ENCODE measurements at regions not wholly inside any gene's neighbourhood (a gene's known extent, or its start where the extent isn't known, plus 50 kb on each side); places are given as distances from the start of the nearest gene placed in this dataset.

DNA sequence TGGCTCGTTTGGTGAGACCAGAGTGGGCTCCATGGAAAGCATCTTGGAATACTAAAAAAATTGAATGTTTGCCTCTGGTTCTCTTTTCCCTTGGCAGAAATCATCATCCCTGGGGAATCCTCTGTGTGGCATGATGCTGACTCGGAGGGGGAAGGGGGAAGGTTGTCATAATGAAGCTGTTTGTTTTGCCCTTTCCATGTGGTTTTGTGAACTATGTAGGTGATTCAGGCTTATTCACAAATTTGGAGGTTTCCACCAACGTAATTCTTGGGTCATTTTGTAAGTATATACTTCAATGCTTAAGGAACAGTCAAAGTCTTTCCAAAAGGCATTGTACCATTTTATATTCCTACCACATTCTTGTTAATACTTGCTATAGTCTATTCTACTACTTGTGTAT lies 754.0 kb upstream of the FAT3 start:
- DNase-seq (ENCODE audit: low read depth) = no peak

DNA sequence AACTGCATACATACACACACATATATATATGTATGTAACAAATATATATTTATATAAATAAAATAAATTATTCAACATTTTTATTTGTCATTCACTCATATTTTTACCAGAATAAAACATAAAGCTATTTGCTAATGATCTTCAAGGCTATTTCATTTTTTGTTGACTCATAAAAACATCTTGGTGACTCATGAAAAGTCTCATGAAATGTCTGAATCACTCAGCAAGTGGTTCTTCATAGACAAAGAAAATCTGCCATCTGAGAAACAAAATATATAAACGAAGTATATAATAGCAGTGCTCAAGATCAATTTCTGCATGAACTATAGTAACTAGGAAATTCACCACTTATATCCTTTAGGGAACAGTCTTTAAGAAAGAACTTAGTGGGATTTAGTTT lies 764.8 kb upstream of the FAT3 start:
- no peak for DNase-seq (ENCODE audit: low read depth)

DNA sequence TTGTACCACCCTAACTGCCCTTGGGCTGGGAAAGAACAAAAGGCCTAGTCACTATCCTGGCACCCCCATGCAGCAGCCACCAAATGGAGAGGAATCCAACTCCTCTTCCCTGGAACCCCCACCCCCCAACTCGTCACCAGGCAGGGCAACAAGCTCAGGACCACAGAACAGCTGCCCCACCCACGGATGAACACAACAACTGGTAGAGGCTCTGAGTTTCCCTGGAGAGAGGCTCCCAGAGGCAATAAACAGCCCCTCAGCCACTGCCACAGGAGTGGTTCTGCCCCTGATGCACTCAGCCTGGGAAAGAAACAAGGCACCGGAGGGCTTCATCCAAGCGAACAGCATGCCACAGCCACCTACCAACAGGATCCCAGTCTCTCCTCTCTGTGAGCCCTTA lies 778.4 kb upstream of the FAT3 start:
- DNase-seq (ENCODE audit: low read depth) = no peak

DNA sequence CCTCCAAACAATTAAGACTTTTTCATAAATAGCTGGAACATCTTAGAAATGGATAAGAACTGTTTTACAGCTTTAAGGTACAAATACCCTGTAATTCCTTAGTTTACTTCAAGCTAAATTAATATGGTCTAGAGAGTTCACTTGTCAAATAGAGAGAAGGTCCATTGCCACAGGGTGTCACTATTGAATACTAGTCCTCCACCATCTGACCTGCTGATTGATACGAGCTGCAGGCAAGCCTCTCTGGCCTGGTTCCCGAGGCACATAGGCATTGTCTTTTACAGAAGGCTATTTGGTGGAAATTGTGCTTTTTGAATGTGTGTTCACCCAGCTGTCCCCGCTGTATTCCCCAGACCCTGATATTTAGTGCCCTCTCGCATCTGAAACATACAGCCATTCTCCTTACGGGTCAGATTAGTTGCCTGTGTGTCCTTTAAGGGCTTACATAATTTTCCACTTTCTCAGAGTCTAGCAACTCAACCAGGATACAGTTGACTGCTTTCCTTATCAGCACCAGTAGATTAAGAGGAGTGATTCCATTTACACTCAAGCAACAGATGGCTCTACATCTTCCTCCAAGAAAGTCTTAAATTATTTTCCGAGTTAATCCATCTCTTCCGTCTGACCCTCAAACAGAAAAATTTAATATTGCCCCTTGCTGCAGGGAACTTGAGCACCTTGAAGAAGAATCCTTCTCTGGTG lies 788.8 kb upstream of the FAT3 start:
- no peak for DNase-seq (ENCODE audit: low read depth)

DNA sequence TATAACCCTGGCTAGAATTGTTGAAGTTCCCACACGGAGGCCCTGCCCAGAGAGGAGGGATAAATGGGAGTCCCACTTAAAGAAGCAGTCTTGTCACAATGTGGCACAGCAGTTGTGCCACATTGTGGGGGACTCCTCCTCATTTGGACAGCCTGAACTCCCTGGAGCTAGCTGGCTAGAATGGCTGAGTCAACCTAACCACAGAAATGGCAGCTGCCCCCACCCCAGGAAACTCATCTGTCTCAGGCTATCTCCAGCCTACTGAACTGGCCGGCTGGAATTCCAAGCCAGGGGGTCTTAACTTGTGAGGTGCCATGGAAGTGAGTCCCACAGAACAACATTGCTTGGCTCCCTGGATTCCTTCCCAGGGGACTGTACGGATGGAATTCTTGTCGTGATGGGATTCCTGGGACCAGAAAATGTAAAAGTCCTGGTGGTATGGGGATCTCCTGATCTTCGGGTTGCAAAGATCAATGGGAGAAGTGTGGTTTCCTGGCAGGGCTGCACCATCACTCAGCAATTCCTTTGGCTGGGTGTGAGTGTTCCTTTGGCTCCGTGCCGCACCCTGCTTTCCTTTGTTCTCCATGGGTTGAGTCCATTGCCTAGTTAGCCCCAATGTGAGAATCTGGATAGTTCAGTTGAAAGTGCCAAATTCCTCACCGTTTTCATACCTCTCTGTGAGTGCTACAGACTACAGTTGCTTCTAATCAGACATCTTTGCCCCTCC lies 791.2 kb upstream of the FAT3 start:
- no peak for DNase-seq (ENCODE audit: low read depth)

- DNase-seq (ENCODE audit: low read depth) = no peak
Measured at GRCh38 chr11:91421641-91422040, 803.0 kb upstream of the FAT3 start.

GRCh38 chr11:91407842-91408241 lies 816.8 kb upstream of the FAT3 start:
- no peak for DNase-seq (ENCODE audit: low read depth)

DNA sequence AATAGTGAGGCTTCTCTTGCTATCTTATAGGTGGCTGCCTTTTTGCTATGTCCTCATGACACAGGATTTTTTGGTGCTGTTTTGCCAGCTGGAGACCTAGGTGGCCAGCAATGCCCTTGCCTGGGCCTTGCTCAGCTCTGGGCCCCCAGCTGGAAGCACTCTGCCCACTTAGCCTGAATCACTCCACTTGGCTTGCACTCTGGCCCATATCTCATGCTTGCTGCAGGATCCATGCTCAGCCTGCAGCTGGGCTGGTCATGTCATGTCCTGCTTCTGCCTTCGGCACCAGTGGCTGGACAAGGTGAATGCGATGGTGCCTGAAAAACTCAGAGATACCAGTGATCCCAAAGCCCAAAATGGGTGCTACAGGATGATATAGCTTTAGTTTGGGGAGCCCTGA lies 818.6 kb upstream of the FAT3 start:
- no peak for DNase-seq (ENCODE audit: low read depth)

DNA sequence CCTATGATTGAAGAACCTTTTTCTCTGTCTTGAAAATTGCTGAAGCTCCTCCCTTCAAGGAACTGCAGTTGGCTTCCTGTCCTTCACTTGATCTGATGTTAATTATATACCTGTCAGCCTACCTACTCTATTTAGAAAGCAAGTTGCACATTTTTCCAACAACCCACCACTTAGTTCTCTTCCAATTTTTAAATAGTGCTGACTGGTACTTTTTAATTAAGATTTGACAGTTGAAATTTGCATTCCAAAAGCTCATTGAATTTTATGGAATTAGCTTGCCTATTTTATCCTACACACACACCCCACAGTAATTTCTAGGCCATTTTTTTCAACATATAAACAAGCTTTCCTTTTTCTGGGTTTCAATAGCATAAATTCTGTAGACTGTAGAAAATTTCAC lies 820.3 kb upstream of the FAT3 start:
- no peak for DNase-seq (ENCODE audit: low read depth)

DNA sequence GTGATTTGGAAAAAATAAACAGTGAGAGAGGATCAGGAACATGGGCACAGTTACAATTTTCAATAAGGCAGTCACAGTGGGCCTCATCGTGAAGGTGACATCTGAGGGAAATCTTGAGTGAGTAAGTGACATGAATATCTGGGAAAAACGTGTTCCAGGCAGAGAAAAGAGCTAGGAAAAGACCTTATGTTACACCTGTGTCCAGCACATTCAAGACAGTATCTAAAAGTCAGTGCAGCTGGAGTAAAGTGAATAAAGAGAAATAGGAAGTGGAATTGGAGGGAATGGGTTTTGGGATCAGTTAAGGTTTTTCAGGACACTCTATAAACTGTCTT lies 827.5 kb upstream of the FAT3 start:
- DNase-seq (ENCODE audit: low read depth) = no peak

GRCh38 chr11:91396236-91397133 lies 828.1 kb upstream of the FAT3 start:
- no peak for DNase-seq (ENCODE audit: low read depth)

DNA sequence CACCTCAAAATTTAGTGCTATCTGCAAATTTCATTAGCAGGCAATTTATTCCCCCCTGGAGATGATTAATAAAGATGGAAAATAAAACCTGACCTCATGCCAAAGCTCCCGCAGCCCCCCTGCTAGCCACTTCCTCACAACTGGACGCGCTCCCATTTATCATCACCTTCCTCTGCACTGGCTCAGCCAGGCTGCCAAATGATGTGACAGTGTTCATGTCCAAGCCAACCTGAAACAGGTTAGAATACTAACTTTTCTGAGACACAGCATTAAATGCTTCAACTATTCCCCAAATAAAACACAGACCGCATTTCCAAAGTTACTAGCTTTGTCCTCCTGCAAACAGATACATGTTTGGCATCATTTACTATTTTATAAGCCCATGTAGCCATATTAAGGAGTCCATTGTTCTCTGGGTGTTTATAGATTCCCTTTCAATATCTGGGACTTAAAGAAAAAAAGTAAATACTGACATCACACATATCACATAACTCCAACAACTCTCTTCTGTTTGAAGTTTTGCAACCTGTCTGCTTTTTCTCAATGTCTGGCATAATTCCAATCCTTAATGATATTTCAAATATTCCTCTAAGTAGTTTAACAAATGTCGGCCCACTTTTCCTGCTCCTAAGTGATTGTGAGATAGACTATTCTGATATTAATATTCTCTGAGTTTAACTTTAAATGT lies 829.7 kb upstream of the FAT3 start:
- no peak for DNase-seq (ENCODE audit: low read depth)

DNA sequence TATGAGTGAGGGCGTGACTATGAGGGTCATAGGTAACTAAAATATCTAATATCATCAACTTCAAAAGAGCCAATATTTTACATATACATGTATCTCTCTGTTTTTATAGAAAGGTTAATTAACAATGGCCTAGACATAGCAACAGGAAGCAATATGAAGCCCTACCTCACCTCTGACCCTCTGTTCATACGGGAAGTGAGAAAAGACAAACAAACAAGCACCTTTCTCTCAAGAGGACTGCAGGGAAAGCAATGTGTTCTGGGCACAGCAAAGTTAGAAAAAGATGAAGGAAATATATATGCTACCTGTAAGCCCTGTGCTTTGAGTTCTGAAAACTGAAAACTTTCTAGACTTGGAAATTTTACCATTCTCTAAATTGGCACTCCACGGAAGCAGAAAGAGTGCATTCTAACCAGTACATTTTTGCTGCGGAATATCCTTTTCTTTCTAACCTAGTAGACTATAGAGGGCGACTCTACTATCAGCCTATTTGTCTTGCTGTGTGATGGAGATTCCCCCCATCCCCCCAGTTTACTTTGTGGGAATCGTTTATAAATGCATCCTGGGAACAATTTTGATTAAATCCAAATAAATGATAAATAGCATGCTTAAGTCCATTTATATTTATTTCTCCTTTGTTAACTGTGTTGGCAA lies 830.4 kb upstream of the FAT3 start:
- DNase-seq (ENCODE audit: low read depth) = no peak

DNA sequence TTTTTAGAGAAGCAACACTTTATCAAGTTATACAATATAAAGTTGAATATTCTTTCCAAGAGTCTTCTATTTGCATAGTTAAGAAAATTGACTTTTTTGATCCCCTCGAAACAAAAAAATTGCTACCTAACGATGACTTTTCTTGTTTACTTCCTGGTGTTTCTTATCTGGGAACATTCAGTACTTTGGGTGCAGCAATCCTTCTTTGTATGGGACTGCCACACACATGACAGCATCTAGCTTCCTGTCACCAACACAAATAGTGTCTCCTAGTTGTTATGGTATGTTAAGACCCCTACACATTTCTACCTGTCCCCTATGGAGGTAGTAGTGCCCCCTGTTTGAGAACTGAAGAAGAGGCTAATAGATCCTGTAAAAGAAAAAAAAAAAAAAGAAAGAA lies 841.7 kb upstream of the FAT3 start:
- no peak for DNase-seq (ENCODE audit: low read depth)

DNA sequence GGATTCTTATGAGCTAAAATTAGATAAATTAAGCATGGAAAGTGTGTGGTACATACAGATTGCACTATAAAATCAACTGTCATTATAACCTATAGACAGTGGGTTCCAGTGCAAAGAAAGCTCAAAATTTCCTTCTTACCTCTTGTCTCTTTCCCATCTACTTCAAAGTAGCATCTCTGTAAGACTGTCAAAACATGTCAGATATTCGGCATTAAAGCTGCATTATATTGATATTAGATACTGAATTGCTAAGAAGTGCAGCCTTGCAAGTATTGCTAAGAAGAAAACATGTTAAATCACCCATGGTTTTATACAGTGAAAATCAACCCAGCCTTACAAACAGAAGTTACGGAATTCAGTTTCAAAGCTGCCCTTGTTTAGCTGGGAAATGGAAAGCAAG lies 849.8 kb upstream of the FAT3 start:
- no peak for DNase-seq (ENCODE audit: low read depth)

DNA sequence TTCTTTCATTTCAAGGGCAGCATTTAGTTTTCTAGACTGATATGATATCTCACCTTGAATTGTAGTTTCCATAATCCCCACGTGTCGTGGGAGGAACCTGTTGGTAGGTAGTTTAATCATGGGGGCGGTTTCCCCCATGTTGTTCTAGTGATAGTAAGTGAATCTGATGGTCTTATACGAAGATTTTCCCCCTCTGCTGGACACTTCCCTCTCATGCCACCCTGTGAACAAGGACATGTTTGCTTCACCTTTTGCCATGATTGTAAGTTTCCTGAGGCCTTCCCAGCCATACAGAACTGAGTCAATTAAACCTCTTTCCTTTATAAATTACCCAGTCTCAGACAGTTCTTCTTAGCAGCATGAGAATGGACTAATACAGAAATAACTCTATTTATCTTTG lies 851.1 kb upstream of the FAT3 start:
- no peak for DNase-seq (ENCODE audit: low read depth)

- no peak for DNase-seq (ENCODE audit: low read depth)
Measured at GRCh38 chr11:91366816-91367215, 857.8 kb upstream of the FAT3 start.

- no peak for DNase-seq (ENCODE audit: low read depth)
Measured at GRCh38 chr11:91365986-91366585, 858.5 kb upstream of the FAT3 start.

GRCh38 chr11:91350931-91351330 lies 873.7 kb upstream of the FAT3 start:
- no peak for DNase-seq (ENCODE audit: low read depth)

DNA sequence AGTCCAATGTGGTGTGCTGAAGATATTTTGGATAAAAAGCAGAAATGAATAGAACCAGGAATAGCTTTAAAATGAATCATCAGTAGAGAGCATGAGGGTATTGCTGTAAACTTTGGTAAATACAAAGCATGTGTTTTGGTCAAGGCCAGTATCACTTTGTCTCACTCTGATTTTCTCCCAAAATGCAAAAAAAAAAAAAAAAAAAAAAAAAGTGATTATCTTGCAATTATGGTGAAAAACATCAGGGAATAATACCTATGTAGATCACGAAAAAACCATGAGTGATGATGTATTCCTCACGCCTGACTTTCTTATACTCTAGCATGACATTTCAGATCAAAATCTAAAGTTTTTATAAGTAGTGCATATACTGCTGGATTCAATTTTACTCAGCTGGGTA lies 897.9 kb upstream of the FAT3 start:
- DNase-seq (ENCODE audit: low read depth) = no peak

GRCh38 chr11:91326280-91326679 lies 898.3 kb upstream of the FAT3 start:
- no peak for DNase-seq (ENCODE audit: low read depth)

DNA sequence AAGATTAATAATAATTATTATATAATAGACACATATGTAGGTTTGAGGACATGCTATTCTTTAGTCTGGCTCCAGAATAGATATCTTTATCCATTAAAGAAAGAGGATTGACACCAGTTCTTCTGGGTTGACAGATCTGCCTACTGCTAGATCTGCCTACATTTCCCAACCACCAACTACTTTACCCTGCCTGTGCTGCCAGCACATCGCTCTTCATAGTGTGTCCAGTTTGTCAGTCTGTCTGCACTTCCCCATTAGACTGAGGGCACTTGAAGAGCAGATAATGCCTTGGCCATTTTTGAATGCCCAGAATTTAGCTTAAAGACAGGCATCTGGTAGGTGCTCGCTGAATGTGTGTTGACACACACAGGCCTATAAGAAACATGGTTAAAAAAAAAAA lies 910.1 kb upstream of the FAT3 start:
- no peak for DNase-seq (ENCODE audit: low read depth)
